ENCODE measurements at regions not wholly inside any gene's neighbourhood (a gene's known extent, or its start where the extent isn't known, plus 50 kb on each side); places are given as distances from the start of the nearest gene placed in this dataset.
"Not testable (repeated sequence)": the region's sequence is repeated elsewhere in the genome, so short reads cannot be mapped to it uniquely, and the experiment has no call there.

DNA sequence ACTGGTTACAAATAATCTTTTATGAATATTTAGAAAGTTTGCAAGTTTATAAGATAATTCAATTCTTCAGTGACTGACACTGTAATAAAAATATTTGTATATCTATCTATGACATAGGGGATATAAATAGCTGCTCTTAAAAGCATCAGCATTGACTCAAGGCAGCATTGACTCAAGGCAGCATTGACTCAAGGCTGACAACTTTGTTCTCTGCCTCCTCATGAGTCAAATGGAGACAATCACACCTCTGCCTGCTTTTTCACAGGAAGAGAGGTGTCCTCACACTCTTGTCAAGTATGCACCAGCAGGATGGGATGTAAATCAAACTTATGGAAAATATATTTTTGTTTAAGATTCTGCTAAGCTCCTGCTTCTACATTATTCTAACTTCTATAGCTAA is 1173.1 kb downstream of the NSUN3 start:
- Histone ChIP-seq H3K4me2 (ENCODE audit: insufficient read depth, low read length) (no peak overlapping the region), H3K9me3 (ENCODE audit: low read depth, low read length) (no peaks in the 10 kb centered on the region), H3K36me3 (ENCODE audit: insufficient read depth, low read length) (no peaks in the 10 kb centered on the region), H3K4me3 (ENCODE audit: insufficient read depth, low read length) (no peak overlapping the region), H3K27ac (ENCODE audit: low read depth, low read length) (no peak overlapping the region), H4K20me1 (ENCODE audit: insufficient read depth, low read length) (no peaks in the 10 kb centered on the region), H3K79me2 (ENCODE audit: insufficient read depth, low read length) (no peaks in the 10 kb centered on the region), H2AFZ (ENCODE audit: low read length) (no peak overlapping the region), H3K4me1 (ENCODE audit: insufficient read depth, low read length) (no peaks in the 10 kb centered on the region), H3K27me3 (ENCODE audit: insufficient read depth, low read length) (no peaks in the 10 kb centered on the region)
- no peak for DNase-seq (ENCODE audit: insufficient read length, low spot score, missing footprints)
- TF ChIP-seq, protein P1, sequence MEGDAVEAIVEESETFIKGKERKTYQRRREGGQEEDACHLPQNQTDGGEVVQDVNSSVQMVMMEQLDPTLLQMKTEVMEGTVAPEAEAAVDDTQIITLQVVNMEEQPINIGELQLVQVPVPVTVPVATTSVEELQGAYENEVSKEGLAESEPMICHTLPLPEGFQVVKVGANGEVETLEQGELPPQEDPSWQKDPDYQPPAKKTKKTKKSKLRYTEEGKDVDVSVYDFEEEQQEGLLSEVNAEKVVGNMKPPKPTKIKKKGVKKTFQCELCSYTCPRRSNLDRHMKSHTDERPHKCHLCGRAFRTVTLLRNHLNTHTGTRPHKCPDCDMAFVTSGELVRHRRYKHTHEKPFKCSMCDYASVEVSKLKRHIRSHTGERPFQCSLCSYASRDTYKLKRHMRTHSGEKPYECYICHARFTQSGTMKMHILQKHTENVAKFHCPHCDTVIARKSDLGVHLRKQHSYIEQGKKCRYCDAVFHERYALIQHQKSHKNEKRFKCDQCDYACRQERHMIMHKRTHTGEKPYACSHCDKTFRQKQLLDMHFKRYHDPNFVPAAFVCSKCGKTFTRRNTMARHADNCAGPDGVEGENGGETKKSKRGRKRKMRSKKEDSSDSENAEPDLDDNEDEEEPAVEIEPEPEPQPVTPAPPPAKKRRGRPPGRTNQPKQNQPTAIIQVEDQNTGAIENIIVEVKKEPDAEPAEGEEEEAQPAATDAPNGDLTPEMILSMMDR (IDR thresholded peaks at IDR 0.05; ENCODE audit: extremely low read depth, low read depth, low read length) = no peak

DNA sequence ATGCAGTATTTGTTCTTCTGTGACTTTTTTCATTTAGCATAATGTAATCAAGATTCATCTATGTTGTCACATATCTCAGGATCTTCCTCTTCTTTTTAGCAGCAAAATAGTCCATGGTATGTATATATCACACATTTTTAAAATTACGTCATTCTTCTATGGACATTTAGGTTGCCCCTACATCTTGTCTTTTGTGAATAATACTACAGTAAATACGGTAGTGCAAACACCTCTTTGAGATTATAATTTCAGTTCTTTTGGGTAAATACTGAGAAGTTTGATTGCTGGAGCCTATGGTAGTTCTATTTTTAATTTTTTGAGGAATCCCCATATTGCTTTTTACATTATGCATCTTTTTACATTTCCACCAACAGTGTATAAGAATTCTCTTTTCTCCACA is 1174.9 kb downstream of the NSUN3 start:
- no peaks in the 10 kb centered on the region for H4K20me1 ChIP-seq (ENCODE audit: insufficient read depth, low read length)
- TF ChIP-seq, protein P1 (IDR thresholded peaks at IDR 0.05; ENCODE audit: extremely low read depth, low read depth, low read length) = no peak
- no peaks in the 10 kb centered on the region for H3K27me3 ChIP-seq (ENCODE audit: insufficient read depth, low read length)
- no peaks in the 10 kb centered on the region for H3K4me1 ChIP-seq (ENCODE audit: insufficient read depth, low read length)
- H3K4me3 ChIP-seq (ENCODE audit: insufficient read depth, low read length) = no peak overlapping the region
- H3K9me3 ChIP-seq (ENCODE audit: low read depth, low read length) = no peaks in the 10 kb centered on the region
- no peaks in the 10 kb centered on the region for H3K79me2 ChIP-seq (ENCODE audit: insufficient read depth, low read length)
- no peak overlapping the region for H3K27ac ChIP-seq (ENCODE audit: low read depth, low read length)
- DNase-seq (ENCODE audit: insufficient read length, low spot score, missing footprints) = no peak
- no peak overlapping the region for H3K4me2 ChIP-seq (ENCODE audit: insufficient read depth, low read length)
- H3K36me3 ChIP-seq (ENCODE audit: insufficient read depth, low read length) = no peaks in the 10 kb centered on the region
- no peak overlapping the region for H2AFZ ChIP-seq (ENCODE audit: low read length)

DNA sequence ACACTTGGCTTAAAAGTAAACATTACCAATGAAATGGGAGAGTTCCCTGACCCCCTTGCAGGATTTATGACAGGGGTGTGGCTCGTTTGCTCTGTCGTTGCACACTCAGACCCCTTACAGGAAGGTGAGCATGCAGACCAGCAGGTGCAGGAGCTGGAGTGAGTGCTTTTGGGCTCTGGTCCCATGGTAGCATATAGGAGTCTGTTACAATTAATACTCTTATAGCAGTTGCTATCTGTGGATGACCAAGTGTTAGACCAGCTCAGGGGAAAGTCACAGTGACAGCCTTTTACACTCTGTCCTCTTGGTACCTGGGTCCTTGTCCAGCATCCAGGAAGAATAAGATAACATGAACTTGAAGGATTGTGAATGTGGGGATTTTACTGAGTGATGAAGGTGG is 1177.5 kb downstream of the NSUN3 start:
- Histone ChIP-seq H3K36me3 (ENCODE audit: insufficient read depth, low read length) (no peaks in the 10 kb centered on the region), H3K4me3 (ENCODE audit: insufficient read depth, low read length) (no peak overlapping the region), H3K4me2 (ENCODE audit: insufficient read depth, low read length) (no peak overlapping the region), H3K4me1 (ENCODE audit: insufficient read depth, low read length) (no peaks in the 10 kb centered on the region), H3K79me2 (ENCODE audit: insufficient read depth, low read length) (no peaks in the 10 kb centered on the region), H3K9me3 (ENCODE audit: low read depth, low read length) (no peaks in the 10 kb centered on the region), H2AFZ (ENCODE audit: low read length) (no peak overlapping the region), H3K27ac (ENCODE audit: low read depth, low read length) (no peak overlapping the region), H3K27me3 (ENCODE audit: insufficient read depth, low read length) (no peaks in the 10 kb centered on the region), H4K20me1 (ENCODE audit: insufficient read depth, low read length) (no peaks in the 10 kb centered on the region)
- DNase-seq (ENCODE audit: insufficient read length, low spot score, missing footprints) = no peak
- TF ChIP-seq, protein P1 (IDR thresholded peaks at IDR 0.05; ENCODE audit: extremely low read depth, low read depth, low read length) = no peak

DNA sequence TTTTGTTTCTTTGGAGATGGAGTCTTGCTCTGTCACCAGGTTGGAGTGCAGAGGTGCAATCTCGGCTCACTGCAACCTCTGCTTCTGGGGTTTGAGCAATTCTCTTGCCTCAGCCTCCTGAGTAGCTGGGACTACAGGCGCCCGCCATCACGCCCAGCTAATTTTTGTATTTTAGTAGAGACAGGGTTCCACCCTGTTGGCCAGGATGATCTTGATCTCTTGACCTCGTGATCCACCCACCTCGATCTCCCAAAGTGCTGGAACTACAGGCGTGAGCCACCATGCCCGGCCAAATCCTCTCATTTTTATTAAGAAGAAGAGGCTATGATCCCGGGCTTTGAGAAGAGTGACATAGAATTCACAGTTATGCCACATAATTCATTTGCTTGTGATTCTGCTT is 1178.4 kb downstream of the NSUN3 start:
- not testable (repeated sequence) for H2AFZ ChIP-seq (ENCODE audit: low read length); H3K27ac ChIP-seq (ENCODE audit: low read depth, low read length); H4K20me1 ChIP-seq (ENCODE audit: insufficient read depth, low read length); H3K79me2 ChIP-seq (ENCODE audit: insufficient read depth, low read length); DNase-seq (ENCODE audit: insufficient read length, low spot score, missing footprints); H3K36me3 ChIP-seq (ENCODE audit: insufficient read depth, low read length); H3K4me3 ChIP-seq (ENCODE audit: insufficient read depth, low read length); H3K4me1 ChIP-seq (ENCODE audit: insufficient read depth, low read length); H3K27me3 ChIP-seq (ENCODE audit: insufficient read depth, low read length); H3K9me3 ChIP-seq (ENCODE audit: low read depth, low read length); H3K4me2 ChIP-seq (ENCODE audit: insufficient read depth, low read length)

DNA sequence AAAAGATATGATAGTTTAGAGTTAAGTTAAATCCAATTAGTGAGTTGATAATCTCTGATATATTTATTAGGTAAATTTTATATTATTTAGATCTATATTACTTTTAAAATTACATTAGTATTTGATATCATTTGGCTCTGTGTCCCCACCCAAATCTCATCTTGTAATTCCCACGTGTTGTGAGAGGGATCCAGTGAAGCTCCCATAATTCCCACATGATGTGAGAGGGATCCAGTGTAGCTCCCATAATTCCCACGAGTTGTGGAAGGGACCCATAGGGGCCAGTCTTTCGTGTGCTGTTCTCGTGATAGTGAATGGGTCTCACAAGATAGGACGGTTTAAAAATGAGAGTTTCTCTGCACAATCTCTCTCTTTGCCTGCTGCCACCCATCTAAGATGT is 1183.6 kb downstream of the NSUN3 start:
- no peaks in the 10 kb centered on the region for H3K4me1 ChIP-seq (ENCODE audit: insufficient read depth, low read length)
- no peak overlapping the region for H3K27ac ChIP-seq (ENCODE audit: low read depth, low read length)
- H3K79me2 ChIP-seq (ENCODE audit: insufficient read depth, low read length) = no peaks in the 10 kb centered on the region
- no peaks in the 10 kb centered on the region for H3K9me3 ChIP-seq (ENCODE audit: low read depth, low read length)
- TF ChIP-seq, protein P1 (IDR thresholded peaks at IDR 0.05; ENCODE audit: extremely low read depth, low read depth, low read length) = no peak
- H3K4me3 ChIP-seq (ENCODE audit: insufficient read depth, low read length) = no peak overlapping the region
- no peak overlapping the region for H2AFZ ChIP-seq (ENCODE audit: low read length)
- no peaks in the 10 kb centered on the region for H3K27me3 ChIP-seq (ENCODE audit: insufficient read depth, low read length)
- H3K36me3 ChIP-seq (ENCODE audit: insufficient read depth, low read length) = no peaks in the 10 kb centered on the region
- no peak overlapping the region for H3K4me2 ChIP-seq (ENCODE audit: insufficient read depth, low read length)
- DNase-seq (ENCODE audit: insufficient read length, low spot score, missing footprints) = no peak
- no peaks in the 10 kb centered on the region for H4K20me1 ChIP-seq (ENCODE audit: insufficient read depth, low read length)

Data from osteoblast (primary cell).